HG02610 (cell line): ENCODE measurements at regions not wholly inside any gene's neighbourhood (a gene's known extent, or its start where the extent isn't known, plus 50 kb on each side); places are given as distances from the start of the nearest gene placed in this dataset.
"Not testable (repeated sequence)": the region's sequence is repeated elsewhere in the genome, so short reads cannot be mapped to it uniquely, and the experiment has no call there.

ENCODE experiments used
- ATAC-seq: cut with Tn5 transposase; IDR thresholded peaks from one replicate; pipeline ENCODE4 v1.9.1; 2021; ENCODE audit warnings: mild to moderate bottlenecking, moderate library complexity; ENCODE audit not compliant: unreplicated experiment

DNA sequence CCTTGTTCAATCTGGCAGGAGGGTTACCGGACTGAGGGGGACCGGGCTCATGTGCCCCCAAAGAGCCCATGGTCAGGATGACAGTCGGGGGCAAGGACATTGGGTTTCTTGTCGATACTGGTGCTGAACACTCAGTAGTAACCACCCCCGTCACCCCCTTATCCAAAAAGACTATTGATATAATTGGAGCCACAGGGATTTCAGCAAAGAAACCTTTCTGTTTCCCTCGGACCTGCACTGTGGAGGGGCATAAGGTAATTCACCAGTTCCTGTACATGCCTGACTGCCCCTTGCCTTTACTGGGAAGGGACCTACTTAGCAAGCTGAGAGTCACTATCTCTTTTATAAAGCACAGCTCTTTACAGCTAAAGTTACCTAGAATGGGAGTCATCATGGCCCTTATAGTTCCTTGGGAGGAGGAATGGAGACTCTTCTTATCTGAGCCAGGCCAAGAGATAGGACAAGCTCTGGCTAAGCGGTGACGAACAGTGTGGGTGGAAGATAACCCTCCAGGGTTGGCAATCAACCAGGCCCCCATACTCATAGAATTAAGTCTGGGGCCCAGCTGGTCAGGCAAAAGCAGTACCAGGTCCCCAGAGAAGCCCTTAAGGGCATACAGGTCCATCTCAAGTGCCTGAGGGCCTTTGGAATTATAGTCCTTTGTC, 603.7 kb downstream of the UQCRFS1 start:
- no peak for ATAC-seq

DNA sequence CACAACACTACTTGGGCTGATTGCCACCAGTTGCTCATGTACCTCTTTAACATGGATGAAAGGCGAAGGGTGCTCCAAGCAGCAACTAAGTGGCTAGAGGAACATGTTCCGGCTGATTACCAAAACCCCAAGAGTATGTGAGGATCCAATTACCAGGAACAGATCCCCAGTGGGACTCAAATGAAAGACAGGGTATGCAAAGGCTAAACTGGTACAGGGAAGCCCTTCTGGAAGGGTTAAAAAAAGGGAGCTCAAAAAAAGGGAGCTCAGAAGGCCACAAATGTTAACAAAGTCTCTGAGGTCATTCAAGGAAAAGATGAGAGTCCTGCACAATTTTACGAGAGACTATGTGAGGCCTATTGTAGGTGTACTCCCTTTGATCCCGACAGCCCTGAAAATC, 604.7 kb downstream of the UQCRFS1 start:
- no peak for ATAC-seq

DNA sequence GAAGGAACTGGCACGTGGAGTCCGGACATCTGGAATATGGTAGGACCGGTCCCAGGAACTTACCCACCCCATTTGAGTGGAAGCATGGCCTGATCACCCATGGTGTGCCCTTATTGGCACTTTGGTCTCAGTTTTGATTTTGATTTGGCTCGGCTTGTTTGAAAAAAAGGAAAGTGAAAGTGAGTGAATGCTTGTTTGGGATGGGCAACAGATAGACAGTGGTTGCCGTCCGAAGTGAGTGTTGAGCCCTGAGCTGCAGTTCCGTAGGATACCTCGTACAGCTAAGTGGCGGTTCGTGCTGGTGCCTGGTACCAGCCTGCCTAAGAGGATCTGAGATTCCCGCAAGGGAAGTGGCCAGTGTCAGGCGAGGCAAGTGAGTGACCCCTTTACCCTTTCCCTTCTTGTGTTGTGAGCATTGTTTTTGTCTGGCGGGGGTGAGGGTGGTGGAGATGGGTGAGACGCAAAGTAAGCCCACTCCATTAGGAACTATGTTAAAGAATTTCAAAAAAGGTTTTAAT, 605.8 kb downstream of the UQCRFS1 start:
- ATAC-seq = no peak

DNA sequence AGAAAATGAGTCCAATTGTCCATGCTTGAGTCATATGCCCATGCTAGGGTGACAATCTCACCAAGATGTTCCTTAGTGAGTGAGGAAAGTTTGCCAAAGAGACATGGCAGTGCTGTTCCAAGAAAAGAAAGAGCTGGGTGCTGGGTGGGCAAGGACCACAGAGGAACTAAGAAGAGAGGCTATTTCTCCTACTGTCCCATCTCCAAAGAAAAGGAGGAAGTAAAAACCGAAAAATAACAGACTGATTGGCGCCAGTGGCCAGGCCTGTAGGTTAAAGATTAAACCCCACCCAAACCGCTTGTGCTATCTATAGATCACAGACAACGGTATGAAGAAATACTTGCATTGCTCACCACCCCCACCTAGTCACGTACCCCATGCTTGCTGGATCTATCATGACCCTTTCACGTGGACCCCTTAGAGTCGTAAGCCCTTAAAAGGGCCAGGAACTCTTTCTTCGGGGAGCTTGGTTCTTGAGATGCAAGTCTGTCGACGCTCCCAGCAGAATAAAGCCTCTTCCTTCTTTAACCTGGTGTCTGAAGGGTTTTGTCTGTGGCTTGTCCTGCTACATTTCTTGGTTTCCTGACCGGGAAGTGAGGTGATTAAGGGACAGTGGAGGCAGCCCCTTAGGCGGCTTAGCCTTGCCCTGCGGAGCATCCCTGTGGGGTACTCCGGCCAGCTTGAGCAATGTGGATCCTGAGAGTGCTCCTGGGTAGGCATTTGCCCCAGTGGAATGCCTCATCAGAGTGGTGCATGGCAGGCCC, 606.5 kb downstream of the UQCRFS1 start:
- no peak for ATAC-seq

DNA sequence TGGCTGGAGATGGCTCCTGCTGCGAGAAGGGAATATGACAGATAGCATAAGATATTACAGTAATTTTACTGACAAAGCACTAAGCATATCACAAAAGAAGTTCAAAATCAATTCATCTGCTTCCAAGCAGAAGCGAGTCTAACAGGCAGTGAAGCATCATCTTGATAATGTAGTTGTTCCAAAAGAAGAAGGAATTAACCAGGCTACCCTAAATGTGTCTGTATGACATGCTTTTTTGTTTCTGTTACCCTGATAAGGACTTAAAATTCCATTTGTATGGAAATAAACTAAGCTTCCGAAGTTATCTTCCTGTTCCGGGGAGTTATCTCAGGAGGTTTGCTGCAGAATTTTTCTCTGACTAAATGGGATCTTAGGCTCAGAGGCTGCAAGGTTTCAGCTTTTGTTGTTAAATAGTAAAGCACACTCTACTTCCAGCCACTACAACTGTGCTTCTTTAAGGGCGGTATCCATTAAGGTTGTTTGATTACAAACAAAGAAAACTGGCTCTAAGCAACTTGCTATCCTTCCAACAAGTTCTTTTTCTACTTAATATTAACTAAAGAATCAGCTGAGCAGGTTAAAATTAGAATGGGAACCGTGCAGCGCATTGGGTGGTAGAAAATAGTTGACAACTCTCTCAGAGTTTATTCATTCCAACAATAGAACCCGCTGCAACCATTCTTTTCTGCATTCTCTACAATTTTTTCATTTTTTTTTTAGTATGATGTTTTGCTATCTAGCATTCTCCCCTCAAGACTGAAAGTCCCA, 607.3 kb downstream of the UQCRFS1 start:
- no peak for ATAC-seq

DNA sequence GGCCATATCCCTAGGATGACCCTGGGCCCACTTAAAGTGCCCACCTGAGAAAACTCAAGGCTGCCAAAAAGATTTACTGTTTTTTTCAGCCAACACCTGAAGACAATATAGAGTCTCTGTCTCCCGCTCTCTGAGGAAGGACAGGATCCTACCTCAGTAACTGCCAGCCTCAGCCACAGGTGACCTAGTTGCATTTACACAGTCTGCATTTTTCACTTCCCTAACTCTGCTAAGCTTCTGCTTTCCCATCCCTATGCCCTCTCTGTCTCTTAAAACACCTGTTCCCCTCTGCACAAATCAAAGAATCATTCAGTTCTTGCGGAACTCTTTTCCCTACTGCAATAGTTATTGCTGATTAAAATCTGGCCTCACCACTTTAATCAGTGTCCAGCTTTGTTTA, 609.5 kb downstream of the UQCRFS1 start:
- no peak for ATAC-seq

DNA sequence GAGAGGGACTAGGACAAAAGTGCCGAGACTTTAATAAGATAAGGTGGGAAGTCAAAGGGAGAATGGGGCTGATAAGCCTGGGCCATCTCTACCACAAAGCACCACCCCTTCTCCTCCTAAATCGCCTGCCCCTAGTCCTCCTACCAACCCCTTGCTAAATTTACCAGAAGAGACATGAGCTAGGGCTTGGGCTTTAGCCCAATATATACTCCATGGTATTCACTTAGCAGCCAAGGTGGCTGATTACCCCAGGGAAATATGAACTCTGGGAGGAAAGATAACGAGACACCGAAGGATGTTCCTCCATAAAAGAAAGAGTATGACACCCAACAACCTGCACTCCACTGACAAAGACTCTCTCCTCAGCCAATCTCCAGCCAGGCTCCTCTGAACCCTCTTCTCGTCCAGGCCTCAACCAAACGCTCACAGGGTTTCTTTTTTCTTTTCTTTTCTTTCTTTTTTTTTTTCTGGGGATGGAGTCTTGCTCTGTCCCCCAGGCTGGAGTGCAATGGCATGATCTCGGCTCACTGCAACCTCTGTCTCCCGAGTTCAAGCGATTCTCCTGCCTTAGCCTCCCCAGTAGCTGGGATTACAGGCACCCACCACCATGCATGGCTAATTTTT, 610.2 kb downstream of the UQCRFS1 start:
- ATAC-seq = no peak

DNA sequence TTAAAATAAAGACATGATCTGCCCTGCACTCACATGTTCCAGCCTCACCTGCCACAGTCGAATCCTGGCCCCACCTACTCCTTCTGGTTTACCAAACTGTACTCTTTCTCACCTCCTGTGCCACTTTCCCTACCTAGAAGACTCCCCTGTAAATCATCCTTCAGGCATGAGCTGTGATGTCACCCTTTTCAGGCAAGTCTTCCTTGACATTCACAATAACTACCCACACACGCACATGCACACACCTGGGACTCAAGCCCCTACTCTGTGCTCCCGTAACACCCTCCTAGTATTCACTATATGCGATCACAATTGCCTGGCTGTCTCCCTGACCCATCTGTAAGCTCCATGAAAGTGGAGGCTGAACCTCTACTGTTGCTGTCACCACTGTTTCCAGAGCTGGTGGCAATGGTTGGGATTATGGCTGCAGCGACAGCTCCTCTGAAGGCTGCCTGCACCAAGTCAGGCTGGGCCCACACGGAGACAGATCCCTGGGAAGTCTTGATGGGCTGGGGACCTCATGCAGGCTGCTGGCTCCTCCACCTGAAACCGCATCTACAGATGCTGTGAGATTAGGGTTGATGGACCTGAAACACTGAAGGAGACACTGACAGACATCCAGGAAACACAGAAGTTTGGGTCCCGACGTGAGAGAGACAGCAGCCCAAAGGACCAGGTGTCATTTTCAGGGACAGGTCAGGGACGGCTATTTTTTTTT, 611.1 kb downstream of the UQCRFS1 start:
- no peak for ATAC-seq

DNA sequence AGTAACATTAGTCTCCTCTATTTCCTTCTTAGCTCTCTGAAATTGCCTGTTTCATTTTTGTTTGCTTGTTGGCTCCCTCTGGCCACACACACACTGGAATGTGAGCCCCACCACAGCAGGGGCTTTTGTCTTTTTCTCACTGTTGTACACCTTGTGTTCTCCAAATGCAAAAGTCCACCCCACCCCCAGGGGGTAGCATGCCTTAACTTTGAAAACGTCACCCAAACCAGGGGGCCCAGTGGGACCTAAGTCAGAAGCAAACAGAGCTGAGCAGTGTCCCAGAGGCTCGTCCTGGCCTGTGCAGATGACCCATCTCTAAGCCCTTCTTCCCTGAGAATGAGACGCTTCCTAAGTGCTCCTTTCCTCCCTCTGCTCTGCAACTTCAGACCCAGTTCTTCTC, 614.1 kb downstream of the UQCRFS1 start:
- ATAC-seq = no peak

DNA sequence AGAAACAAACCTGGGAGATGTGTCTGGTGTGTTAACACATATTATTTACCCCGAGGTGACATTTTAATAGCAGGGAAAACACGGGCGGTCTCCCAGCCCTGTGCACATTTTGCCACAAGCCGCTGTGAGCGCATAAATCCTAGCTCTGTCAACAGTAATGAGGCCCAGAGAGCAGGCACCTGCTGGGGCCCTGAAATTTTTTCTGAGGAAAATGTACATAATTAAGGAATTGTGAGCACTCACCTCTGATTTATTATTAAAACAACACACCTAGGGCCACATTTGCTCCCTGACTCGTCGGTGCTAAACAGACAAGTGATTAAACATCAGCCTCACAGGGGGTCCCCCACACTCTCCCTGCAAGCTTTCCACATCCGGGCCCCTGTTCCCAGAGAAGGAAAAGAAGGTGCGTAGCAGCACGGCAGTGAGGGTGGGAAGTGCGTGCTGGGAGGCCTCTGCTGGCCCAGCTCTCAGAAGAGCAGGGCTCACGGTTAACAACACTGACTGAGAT, 616.3 kb downstream of the UQCRFS1 start:
- ATAC-seq = no peak

DNA sequence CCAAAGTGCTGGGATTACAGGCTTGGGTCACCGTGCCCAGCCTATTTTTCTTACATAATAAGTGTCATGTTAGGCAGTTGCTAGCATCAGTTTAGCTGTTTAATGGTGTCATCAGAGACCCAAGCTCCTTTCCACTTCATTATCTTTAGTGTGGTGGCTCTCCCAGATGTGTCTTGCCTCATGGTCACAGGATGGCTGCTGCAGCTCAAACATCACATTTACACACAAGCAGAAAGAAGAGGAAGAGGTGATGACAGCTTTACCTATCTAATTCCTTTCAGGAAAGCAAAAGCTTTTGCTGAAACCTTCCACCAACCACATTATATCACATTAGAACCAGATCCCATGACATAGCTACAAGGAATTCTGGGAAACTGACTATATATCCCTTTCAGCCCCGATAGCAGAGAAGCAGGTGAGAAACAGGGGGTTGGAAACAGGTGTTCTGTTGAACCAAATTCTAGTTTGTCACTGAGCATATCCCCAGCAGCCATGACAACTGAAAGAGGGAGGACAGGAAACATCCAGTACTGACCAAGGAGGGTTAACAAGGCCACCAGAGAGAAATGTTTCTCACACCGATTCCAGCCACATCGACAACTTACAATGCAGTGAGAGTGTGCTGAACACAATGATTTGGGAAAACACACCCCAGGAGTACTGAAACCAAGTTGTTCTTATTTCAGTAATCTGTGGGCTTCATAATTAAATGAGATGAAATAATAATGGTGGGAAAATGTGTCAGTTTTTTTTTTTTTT, 617.0 kb downstream of the UQCRFS1 start:
- no peak for ATAC-seq

DNA sequence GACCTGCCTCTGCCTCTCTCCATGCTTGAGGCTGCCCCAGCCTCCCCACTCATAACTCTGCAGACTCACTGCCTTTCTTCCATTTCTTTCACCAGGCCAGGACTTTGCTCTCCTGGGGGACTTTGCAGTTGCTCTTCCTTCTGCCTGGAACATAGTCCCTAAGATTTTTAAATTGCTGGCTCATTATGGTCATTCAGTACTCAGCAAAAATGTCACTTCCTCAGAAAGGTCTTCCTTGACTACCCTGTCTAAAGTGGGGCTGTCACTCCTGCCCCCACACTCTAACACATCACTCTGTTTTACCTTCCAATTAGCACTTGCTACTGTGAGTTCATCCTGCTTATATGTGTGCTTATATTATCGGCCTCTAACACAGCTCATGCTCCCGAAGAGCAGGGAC, 618.2 kb downstream of the UQCRFS1 start:
- ATAC-seq = no peak

DNA sequence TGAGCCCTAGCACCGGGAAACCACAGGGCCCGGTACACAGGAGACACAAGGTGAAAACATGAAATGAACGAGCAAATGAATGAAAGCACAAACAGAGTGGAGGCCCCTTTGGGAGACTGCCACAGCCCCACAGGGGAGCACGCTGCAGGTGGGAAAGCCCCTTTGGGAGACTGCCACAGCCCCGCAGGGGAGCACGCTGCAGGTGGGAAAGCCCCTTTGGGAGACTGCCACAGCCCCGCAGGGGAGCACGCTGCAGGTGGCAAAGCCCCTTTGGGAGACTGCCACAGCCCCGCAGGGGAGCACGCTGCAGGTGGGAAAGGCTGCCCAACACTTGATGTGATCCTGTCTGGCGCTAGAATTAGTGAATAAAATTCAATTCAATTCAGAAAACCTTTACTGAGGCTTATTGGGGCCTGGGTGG, 623.0 kb downstream of the UQCRFS1 start:
- ATAC-seq = not testable (repeated sequence)

DNA sequence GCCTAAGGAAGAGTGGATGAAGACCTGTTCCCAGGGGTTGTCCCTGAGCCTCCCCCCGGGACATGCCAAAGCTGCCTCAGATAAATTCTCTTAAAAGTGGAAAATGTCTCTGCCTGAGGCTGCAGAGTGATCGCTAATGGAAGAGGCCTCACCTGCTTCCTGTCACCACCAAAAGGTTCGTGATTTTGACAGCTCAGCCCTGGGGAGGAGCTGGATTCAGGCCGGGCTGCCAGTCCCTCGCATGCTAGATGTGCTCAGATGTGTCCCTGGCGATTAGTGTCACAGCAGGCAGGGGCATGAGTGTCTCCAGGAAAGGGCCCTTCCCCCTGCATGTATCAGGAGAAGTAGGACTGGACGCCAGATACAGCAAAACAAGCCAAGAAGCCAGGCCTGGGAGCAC, 626.5 kb downstream of the UQCRFS1 start:
- no peak for ATAC-seq

DNA sequence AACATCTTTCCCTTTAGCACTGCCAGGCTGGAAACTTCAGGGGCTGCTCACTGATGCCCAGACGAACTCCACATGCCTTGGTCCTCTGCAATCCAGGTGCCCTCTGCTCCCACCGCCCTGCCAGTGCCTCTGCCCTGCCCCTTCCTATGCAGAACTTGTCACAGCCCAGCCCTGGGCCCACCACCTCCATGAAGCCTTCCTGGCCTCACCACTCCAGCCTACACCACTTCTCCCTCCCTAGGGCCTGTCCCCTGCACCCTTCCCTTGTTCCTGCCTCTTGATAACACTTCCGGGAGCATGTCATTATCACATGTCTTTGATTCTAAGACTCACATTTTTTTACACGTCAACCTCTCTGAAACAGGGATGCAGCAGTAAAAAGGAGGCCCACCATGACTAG, 627.2 kb downstream of the UQCRFS1 start:
- no peak for ATAC-seq

DNA sequence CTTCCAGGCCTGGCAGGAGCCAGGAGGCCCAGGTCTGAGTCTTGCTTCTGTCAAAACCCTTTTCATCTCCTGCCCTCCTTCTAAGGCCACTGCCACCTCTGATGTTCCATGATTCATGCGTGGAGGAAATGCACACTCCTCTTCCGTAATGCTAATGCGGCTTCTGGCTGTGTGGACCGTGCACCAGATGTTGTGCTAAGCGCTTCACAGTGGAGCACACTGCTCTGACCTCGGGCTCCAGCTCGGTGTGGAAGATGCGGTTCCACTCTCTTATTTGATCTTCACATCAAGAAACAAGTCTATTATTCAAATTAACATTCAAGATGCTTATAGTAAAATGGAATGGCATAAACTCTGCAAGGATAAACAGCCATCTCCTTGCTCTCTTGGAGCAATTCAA, 629.2 kb downstream of the UQCRFS1 start:
- ATAC-seq = no peak

DNA sequence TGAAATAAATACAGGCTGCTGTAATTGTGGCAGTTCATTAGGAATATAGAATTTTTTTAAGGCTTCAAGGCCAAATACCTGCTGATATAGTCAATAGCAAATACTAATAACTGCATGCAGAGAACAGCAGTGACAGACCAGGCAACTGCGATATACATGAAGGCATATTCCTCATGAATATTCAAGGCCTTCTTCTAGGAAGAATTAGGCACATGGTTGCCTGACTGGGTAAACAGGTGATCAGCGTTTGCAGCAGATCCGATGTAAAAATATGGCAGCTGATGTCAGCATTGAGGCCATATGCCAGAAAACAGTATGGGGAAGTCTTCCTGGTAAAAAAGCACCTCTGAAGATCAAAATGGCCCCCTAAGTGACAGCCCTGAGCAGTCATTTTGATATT, 629.7 kb downstream of the UQCRFS1 start:
- ATAC-seq = no peak

DNA sequence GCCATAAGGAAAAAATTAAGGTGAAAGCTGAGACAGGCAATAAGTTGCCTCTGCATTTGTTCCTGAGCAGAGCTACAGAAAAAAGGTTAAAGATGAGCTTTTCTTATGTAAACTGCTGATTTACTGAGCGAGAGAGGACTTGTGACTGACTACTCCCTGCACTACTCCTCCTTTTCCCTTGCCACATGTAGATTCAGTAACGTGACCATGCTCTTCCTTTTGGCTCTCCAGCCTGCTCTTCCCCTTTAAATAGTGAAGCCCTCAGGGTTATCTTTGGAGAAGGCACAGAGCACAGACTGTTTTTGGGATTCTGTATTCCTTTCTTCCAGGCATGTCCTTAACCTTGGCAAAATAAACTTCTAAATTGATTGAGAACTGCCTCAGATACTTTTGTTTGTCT, 630.2 kb downstream of the UQCRFS1 start:
- no peak for ATAC-seq

DNA sequence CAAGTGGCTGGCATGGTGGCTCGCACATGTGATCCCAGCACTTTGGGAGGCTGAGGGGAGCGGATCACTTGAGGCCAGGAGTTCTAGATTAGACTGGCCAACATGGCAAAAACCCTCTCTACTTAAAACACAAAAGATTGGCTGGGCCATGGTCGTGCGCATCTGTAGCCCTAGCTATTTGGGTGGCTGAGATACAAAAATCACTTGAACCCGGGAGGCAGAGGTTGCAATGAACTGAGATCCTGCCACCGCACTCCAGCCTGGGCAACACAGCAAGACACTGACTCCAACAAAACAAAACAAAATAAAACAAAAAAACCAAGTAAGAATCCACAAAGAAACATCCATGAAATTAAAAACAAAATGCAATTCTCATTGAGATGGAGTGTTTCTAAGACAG, 630.6 kb downstream of the UQCRFS1 start:
- ATAC-seq = no peak

DNA sequence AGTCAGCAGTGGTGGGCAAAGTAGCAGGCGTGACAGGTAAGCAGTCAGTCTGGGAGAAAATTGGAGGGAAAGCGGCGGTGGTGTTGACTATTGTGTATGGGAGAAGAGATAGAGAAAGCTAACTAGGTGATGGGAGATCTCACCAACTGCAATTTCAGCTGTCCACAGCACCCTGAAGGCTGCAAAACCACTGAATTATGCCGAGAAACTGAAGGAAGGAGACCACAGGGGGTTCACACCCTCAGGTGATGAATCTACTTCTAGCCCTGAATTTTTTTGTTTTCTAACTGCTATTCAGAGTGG, 631.5 kb downstream of the UQCRFS1 start:
- ATAC-seq = no peak
